ENCODE measurements at regions not wholly inside any gene's neighbourhood (a gene's known extent, or its start where the extent isn't known, plus 50 kb on each side); places are given as distances from the start of the nearest gene placed in this dataset.
"Not testable (repeated sequence)": the region's sequence is repeated elsewhere in the genome, so short reads cannot be mapped to it uniquely, and the experiment has no call there.

GRCh38 chr2:238521002-238521401 is 94.3 kb downstream of the ASB1 start:
- DNase-seq (ENCODE audit: low read depth), result no peak

- DNase-seq (ENCODE audit: low read depth), result no peak
Measured at GRCh38 chr2:238521870-238522269, 95.1 kb downstream of the ASB1 start.

- DNase-seq (ENCODE audit: low read depth), result no peak
Measured at GRCh38 chr2:238523158-238524110, 96.7 kb downstream of the ASB1 start.

- DNase-seq (ENCODE audit: low read depth), result no peak
Measured at GRCh38 chr2:238524426-238524983, 97.8 kb downstream of the ASB1 start.

GRCh38 chr2:238525990-238526389 is 99.3 kb downstream of the ASB1 start:
- DNase-seq (ENCODE audit: low read depth), result no peak

- DNase-seq (ENCODE audit: low read depth), result no peak
Measured at GRCh38 chr2:238527565-238527964, 100.8 kb downstream of the ASB1 start.

GRCh38 chr2:238528953-238529781 is 102.4 kb downstream of the ASB1 start:
- no peak for DNase-seq (ENCODE audit: low read depth)

- DNase-seq (ENCODE audit: low read depth), result not testable (repeated sequence)
Measured at GRCh38 chr2:238531017-238531645, 104.4 kb downstream of the ASB1 start.

GRCh38 chr2:238543732-238544131 is 117.0 kb downstream of the ASB1 start:
- DNase-seq (ENCODE audit: low read depth), result not testable (repeated sequence)

GRCh38 chr2:238548902-238549462 is 122.3 kb downstream of the ASB1 start:
- DNase-seq (ENCODE audit: low read depth), result no peak

GRCh38 chr2:238549866-238550265 is 123.1 kb downstream of the ASB1 start:
- DNase-seq (ENCODE audit: low read depth), result no peak

- no peak for DNase-seq (ENCODE audit: low read depth)
Measured at GRCh38 chr2:238551091-238551490, 124.4 kb downstream of the ASB1 start.

GRCh38 chr2:238552226-238552625 is 125.5 kb downstream of the ASB1 start:
- no peak for DNase-seq (ENCODE audit: low read depth)

- DNase-seq (ENCODE audit: low read depth), result no peak
Measured at GRCh38 chr2:238553159-238553558, 126.4 kb downstream of the ASB1 start.

- no peak for DNase-seq (ENCODE audit: low read depth)
Measured at GRCh38 chr2:238554468-238555315, 128.0 kb downstream of the ASB1 start.

GRCh38 chr2:238555786-238556542 is 129.2 kb downstream of the ASB1 start:
- no peak for DNase-seq (ENCODE audit: low read depth)

GRCh38 chr2:238557431-238557830 is 130.7 kb downstream of the ASB1 start:
- no peak for DNase-seq (ENCODE audit: low read depth)

- DNase-seq (ENCODE audit: low read depth), result no peak
Measured at GRCh38 chr2:238557936-238558335, 131.2 kb downstream of the ASB1 start.

- no peak for DNase-seq (ENCODE audit: low read depth)
Measured at GRCh38 chr2:238558456-238559099, 131.9 kb downstream of the ASB1 start.

GRCh38 chr2:238560234-238560633 is 133.5 kb downstream of the ASB1 start:
- no peak for DNase-seq (ENCODE audit: low read depth)
